ENCODE measurements at regions not wholly inside any gene's neighbourhood (a gene's known extent, or its start where the extent isn't known, plus 50 kb on each side); places are given as distances from the start of the nearest gene placed in this dataset.
"Not testable (repeated sequence)": the region's sequence is repeated elsewhere in the genome, so short reads cannot be mapped to it uniquely, and the experiment has no call there.

- DNase-seq (ENCODE audit: extremely low read depth in 1 of 2, low read depth in 1 of 2), result no peak
These were observed 410.2 kb downstream of the PSAT1 start for GRCh38 chr9:78707080-78707479.

DNA sequence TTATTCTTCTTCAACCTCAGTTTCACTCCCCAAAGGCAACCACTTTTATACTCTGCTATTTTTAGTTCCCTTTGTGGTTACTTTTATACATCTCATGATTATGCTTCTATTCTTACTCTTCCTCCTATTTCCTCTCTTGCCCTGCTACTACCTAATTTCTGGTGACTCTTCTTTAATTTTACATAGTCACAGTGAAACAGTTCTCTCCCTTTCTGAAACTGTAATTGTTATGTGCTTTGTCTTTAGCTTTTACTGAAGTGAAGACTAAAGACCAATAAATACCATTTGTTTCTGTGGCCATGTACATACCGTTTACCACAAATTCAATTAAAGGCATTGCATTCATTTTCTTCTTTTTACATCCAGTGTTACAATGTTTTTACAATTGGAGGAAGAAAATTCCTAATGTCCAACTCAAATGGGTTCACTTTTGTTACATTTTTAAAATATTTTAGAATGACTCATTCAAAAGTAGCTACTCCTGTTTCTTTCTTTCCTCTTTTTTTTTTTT lies 410.6 kb downstream of the PSAT1 start:
- DNase-seq (ENCODE audit: extremely low read depth in 1 of 2, low read depth in 1 of 2), result no peak

- no peak for DNase-seq (ENCODE audit: extremely low read depth in 1 of 2, low read depth in 1 of 2)
These were observed 416.1 kb downstream of the PSAT1 start for GRCh38 chr9:78712903-78713613.

DNA sequence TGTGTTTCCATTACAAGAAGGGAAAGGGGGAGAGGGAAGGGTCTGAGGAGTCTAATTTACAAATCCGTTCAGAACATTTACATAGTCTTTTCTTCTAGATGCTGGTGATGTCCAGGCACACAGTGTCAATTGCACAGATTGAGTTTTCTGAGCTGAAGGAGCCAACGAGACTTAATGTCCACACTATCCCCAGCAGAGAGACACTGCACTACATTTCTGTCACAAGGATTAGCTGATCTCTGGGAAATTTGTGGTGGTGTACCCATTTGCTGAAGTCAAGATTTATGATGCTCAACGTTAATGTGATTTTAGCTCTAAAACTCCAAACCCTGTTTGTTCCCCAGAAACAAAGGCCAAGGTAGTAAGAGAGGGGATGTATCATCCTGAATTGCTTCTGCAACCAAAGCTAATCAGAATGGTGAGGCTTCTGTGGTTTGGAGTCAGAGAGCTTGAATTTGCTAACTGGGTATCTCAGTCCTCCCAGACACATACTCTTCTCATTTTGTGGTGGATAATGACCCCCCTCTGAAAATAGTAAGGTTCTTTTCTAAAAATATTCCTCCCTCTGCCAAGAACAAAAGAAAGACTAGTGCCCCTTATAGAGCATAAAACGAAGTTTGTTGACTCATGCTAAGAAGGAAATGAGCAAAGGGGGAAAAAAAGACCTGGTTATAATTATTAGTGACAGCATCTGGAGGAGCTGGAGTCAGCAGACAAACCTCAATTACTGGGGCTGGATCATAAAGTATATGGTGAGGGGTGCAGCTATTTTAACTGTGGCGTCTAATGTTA lies 416.9 kb downstream of the PSAT1 start:
- DNase-seq (ENCODE audit: extremely low read depth in 1 of 2, low read depth in 1 of 2), result no peak

DNA sequence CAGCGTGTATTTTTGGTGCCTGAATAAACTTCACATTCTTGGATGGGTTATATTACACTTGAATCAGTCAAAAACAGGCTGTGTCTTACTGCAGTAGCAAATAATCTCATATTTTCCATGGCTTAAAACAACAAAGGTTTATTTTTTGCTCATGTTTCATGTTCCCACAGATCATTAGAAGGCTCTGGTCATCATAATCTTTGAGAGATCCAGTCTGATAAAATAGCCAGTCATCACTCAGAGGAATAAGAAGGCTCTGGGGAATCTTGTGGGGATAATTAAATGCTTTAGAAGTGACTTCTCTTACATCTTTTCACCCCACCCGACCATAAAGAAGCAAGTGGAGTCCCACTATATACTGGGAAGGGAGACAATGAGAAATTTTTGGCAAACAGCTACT lies 417.7 kb downstream of the PSAT1 start:
- DNase-seq (ENCODE audit: extremely low read depth in 1 of 2, low read depth in 1 of 2), result no peak

DNA sequence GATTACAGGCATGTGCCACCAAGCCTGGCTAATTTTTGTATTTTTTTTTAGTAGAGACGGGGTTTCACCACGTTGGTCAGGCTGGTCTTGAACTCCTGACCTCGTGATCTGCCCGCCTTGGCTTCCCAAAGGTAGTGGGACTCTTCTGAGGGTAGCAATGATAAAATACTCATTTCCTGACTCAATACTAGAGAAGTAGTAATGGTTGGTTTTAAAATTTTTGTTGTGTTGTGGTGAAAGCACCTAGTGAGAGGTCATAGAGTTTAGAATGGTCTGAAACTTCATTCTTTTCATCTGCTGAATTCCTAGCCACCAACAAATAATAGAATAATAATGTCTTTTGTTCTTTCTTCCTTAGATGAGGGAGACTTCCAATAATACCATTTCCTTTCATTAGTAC lies 422.1 kb downstream of the PSAT1 start:
- DNase-seq (ENCODE audit: extremely low read depth in 1 of 2, low read depth in 1 of 2), result not testable (repeated sequence)

DNA sequence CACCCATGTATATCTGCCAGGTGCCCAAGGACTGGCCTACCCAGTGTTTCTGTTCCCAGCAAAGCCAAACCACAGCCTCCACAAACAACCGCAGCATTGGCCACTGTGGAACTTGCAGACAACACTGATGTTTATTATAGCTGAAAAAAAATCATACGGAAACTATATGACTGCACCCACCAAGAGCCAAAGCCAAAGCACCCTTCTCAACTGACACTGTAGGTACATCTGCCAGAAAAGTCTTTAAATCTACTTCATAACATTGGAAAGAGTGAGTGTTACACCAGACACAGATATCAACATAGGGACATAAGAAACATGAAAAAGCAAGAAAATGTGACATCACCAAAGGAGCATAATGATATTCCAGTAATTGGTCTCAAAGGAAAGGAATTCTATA lies 428.0 kb downstream of the PSAT1 start:
- DNase-seq (ENCODE audit: extremely low read depth in 1 of 2, low read depth in 1 of 2), result no peak

DNA sequence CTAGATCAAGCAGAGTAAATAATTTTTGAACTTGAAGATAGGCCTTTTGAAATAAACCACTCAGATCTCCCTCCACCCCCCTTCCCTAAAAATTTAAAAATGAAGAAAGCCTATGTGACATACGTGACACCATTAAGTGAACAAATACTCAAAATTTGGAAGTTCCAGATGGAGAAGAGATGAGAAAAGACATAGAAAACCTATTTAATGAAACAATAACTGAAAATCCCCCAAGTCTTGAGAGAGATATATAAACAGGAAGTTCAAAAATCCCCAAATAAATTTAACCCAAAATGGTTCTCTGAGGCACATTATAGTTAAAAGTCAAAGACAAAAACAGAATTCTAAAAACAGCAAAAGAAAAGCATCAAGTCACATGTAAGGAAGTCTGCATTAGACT lies 428.6 kb downstream of the PSAT1 start:
- DNase-seq (ENCODE audit: extremely low read depth in 1 of 2, low read depth in 1 of 2), result no peak

DNA sequence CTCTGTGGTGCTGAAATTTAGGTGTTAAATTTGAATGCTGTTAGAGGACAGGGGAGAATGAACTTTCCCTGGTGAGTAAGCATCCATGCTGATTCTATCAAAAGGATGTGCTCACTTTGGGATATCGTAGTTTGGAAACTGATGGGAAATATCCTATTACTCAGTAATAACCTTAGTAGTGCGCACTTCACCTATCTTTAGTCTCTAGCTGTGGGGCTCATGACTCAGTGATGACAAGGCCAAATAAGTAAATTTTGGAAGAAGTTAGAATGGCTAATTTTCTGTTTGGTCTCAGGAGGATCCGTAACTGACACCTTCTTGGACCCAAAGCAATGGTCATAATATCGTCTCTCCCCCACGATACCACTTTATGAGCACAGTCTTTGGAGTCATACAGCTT lies 448.4 kb downstream of the PSAT1 start:
- no peak for DNase-seq (ENCODE audit: extremely low read depth in 1 of 2, low read depth in 1 of 2)

GRCh38 chr9:78746010-78746409 lies 449.1 kb downstream of the PSAT1 start:
- no peak for DNase-seq (ENCODE audit: extremely low read depth in 1 of 2, low read depth in 1 of 2)

GRCh38 chr9:78753039-78753438 lies 456.1 kb downstream of the PSAT1 start:
- DNase-seq (ENCODE audit: extremely low read depth in 1 of 2, low read depth in 1 of 2), result no peak

- no peak for DNase-seq (ENCODE audit: extremely low read depth in 1 of 2, low read depth in 1 of 2)
These were observed 460.0 kb downstream of the PSAT1 start for GRCh38 chr9:78756813-78757510.

GRCh38 chr9:78763424-78763823 lies 466.5 kb downstream of the PSAT1 start:
- DNase-seq (ENCODE audit: extremely low read depth in 1 of 2, low read depth in 1 of 2), result no peak

DNA sequence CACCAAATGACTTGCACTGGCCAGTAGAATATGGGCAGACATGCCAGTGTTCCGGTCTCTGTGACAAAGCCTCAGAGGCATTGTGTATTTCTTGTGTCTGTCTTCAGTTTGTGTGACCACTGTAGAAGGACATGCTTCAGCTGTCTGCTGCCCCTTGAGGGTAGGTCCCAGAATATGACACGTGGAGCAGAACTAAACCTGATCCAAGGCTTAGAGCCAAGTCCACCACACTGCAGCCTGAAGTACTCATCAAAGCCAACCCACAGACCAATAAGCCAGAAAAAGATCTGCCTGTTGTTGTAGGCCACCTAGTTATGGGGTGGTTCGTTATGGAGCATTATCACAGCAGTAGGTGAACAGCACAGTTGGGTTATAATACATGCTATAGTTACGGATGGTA lies 468.9 kb downstream of the PSAT1 start:
- DNase-seq (ENCODE audit: extremely low read depth in 1 of 2, low read depth in 1 of 2), result no peak

DNA sequence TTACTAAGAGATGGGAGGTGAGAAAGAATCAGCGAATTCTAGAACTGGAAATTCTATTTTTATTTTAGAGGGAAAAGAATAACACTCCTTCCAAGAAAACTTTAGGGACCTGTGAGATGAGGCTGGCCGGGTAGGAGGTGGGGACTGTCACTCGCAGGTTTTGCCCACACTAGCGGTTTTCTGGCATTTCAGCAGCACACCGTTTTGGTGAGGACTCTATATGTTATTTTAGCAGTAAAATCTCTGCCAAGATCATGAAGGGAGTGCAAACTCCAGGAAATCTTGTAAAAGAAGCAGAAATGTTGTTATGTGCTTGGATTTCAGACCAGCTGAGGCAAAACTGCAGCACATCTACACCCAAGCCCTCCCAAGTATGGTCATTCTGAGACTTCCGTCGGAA lies 470.6 kb downstream of the PSAT1 start:
- DNase-seq (ENCODE audit: extremely low read depth in 1 of 2, low read depth in 1 of 2), result no peak

- no peak for DNase-seq (ENCODE audit: extremely low read depth in 1 of 2, low read depth in 1 of 2)
These were observed 472.8 kb downstream of the PSAT1 start for GRCh38 chr9:78769690-78770089.

DNA sequence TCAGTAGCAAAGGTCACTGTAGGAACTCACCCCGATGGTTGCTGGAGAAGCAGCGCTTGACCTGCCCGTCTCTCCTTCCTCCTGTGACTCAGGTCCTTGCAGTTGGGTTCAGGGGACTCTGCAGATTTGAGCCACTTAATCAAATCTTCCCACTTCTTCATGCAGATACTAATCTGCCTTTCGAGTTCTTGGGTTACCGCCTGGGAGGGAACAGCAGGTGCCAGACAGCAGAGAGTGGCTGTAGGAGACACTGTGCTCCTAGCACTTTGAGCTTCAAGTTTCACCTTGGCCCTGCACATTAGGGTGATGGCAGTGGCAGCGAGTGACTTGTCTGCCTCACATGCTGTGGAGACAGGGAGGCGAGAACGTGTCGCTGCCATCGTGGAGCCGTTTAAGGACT lies 478.3 kb downstream of the PSAT1 start:
- DNase-seq (ENCODE audit: extremely low read depth in 1 of 2, low read depth in 1 of 2), result no peak

- no peak for DNase-seq (ENCODE audit: extremely low read depth in 1 of 2, low read depth in 1 of 2)
These were observed 478.9 kb downstream of the PSAT1 start for GRCh38 chr9:78775696-78776295.

DNA sequence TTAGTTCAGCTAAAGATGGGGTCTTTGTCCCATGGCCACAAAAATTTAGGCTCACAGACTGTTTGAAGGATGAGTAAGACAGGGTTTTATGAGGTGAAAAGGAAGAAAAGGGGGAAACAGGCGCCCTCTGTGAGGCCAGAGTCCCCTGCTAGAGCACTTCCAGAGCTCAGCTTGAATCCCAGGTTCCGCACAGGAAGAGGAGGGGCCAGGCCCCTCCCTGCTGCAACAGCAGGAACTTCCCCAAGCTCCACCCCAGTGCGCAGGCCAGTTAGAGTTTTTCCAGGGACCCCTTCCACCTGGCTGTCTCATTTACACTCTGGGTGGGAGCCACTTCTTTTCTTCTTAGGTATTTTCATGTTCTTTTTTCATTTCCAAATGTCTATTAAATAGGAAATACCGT lies 480.8 kb downstream of the PSAT1 start:
- no peak for DNase-seq (ENCODE audit: extremely low read depth in 1 of 2, low read depth in 1 of 2)

DNA sequence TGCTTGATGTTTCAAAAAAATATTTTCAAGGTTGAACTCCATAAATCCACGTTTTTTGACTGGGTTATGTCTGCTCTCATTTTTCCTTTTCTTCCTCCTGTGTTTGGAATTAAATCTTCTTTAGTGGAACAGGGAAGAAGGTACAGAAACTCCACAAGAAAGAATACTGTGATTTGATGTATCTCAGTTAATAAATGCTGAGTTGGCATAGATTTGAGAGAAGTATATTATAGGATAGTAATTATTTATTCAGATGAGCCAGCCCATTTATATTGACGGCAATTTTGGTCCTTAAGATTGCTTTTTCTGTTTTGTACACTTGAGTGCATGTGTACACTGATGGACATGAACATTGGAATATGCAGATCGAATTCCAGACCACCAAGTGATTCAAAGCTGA lies 481.4 kb downstream of the PSAT1 start:
- no peak for DNase-seq (ENCODE audit: extremely low read depth in 1 of 2, low read depth in 1 of 2)

GRCh38 chr9:78778861-78779374 lies 482.0 kb downstream of the PSAT1 start:
- DNase-seq (ENCODE audit: extremely low read depth in 1 of 2, low read depth in 1 of 2), result no peak
